Esophagus muscularis mucosa (tissue), 4 donors: ENCODE measurements at regions not wholly inside any gene's neighbourhood (a gene's known extent, or its start where the extent isn't known, plus 50 kb on each side); places are given as distances from the start of the nearest gene placed in this dataset.

Source experiments
- DNase-seq: peaks from one replicate; pipeline ENCODE4 v3.0.0-alpha.2; 2017; ENCODE audit errors: extremely low spot score
- H3K27ac ChIP-seq, 4 donors: fragments of 200-600 bp; sonication (generic); replicated peaks in 1 of 4; 1 replicate in 3 of 4; 2 replicates in 1 of 4; pipeline ENCODE4 v1.5.1; 2016 to 2019; ENCODE audit warnings: mild to moderate bottlenecking in 1 of 4
- H3K27me3 ChIP-seq, 4 donors: fragments of 200-600 bp; sonication (generic); one replicate each; pipeline versions ENCODE4 v1.5.1 to v1.6.0; 2016 to 2019
- H3K36me3 ChIP-seq, 4 donors: fragments of 200-600 bp; sonication (generic); one replicate each; pipeline ENCODE4 v1.5.1; 2016 to 2019
- H3K4me1 ChIP-seq, 4 donors: fragments of 200-600 bp; sonication (generic); one replicate each; pipeline ENCODE4 v1.5.1; 2016 to 2019
- H3K4me3 ChIP-seq, 4 donors: fragments of 200-600 bp; sonication (generic); 1 replicate in 2 of 4; 2 replicates in 2 of 4; pipeline ENCODE4 v1.5.1; 2016 to 2019; ENCODE audit warnings: mild to moderate bottlenecking in 4 of 4, moderate library complexity in 1 of 4
- H3K9me3 ChIP-seq, 4 donors: fragments of 200-600 bp; sonication (generic); 1 replicate in 3 of 4; 2 replicates in 1 of 4; pipeline ENCODE4 v1.5.1; 2016 to 2019
- CTCF ChIP-seq, 3 experiments: fragments of 200-600 bp in 2 of 3; fragments of 450-650 bp in 1 of 3; sonication (generic) in 2 of 3; IDR thresholded peaks; one replicate each; pipeline ENCODE4 v1.5.1; 2017 to 2019; ENCODE audit warnings: antibody characterized with exemption in 3 of 3, mild to moderate bottlenecking in 2 of 3, moderate library complexity in 1 of 3
- EP300 ChIP-seq: sonication (generic); formaldehyde crosslinking; IDR thresholded peaks from one replicate; pipeline ENCODE4 v1.6.1; 2017; ENCODE audit warnings: antibody characterized with exemption
- POLR2A ChIP-seq: fragments of 450-650 bp; IDR thresholded peaks from one replicate; pipeline ENCODE4 v1.6.1; 2017; ENCODE audit warnings: antibody characterized with exemption, moderate library complexity, mild to moderate bottlenecking, low read depth
- POLR2AphosphoS5 ChIP-seq, 2 donors: sonication (generic); formaldehyde crosslinking; IDR thresholded peaks; one replicate each; pipeline ENCODE4 v1.6.1; 2017; ENCODE audit warnings: antibody characterized with exemption in 2 of 2
- WGBS: methylation state at CpG from one replicate; pipeline ENCODE4 v1.1.5; 2018; 5-methylcytosine and 5-hydroxymethylcytosine counted together
- intact Hi-C: fragments of 100-400 bp; cut with DNase I; formaldehyde crosslinking; loops from one replicate; pipeline ENCODE4 v1.15.1; 2023

- DNase-seq, result no peak
- Histone ChIP-seq H3K4me3 (no peak overlapping the region), H3K36me3 (no peaks in the 10 kb centered on the region), H3K9me3 (no peaks in the 10 kb centered on the region), H3K27ac (no peak overlapping the region), H3K27me3 (no peaks in the 10 kb centered on the region), H3K4me1 (peaks cover 0 to 11% (median 7%) of the 10 kb centered on the region in 4 donors)
- intact Hi-C loops, result no loop called here
- WGBS, result 93% methylated on average over 1 of the region's 1 CpG
- TF ChIP-seq CTCF (IDR thresholded peaks at IDR 0.05) (no peak), EP300 (no peak), POLR2A (no peak), POLR2AphosphoS5 (IDR thresholded peaks at IDR 0.05) (no peak)
Observed at GRCh38 chr2:195590199-195590860, 66.7 kb upstream of the SLC39A10 start.

GRCh38 chr2:195587966-195588365, 69.1 kb upstream of the SLC39A10 start:
- no peaks in the 10 kb centered on the region for H3K27me3 ChIP-seq
- peaks cover 0 to 11% (median 7%) of the 10 kb centered on the region in 4 donors for H3K4me1 ChIP-seq
- TF ChIP-seq POLR2A, result no peak
- no peak for TF ChIP-seq EP300
- TF ChIP-seq POLR2AphosphoS5 (IDR thresholded peaks at IDR 0.05), result no peak
- no peak for TF ChIP-seq CTCF (IDR thresholded peaks at IDR 0.05)
- no peak overlapping the region for H3K4me3 ChIP-seq
- WGBS, result 87% methylated on average over 5 of the region's 5 CpGs
- H3K9me3 ChIP-seq, result no peaks in the 10 kb centered on the region
- no peaks in the 10 kb centered on the region for H3K36me3 ChIP-seq
- no peak for DNase-seq
- H3K27ac ChIP-seq, result no peak overlapping the region
- intact Hi-C loops, result no loop called here

GRCh38 chr2:195586062-195586714, 70.8 kb upstream of the SLC39A10 start:
- Histone ChIP-seq H3K4me3 (no peak overlapping the region), H3K4me1 (peaks cover 0 to 11% (median 7%) of the 10 kb centered on the region in 4 donors), H3K36me3 (no peaks in the 10 kb centered on the region), H3K27ac (no peak overlapping the region), H3K9me3 (no peaks in the 10 kb centered on the region), H3K27me3 (no peaks in the 10 kb centered on the region)
- no peak for DNase-seq
- intact Hi-C loops, result no loop called here
- no peak for TF ChIP-seq CTCF (IDR thresholded peaks at IDR 0.05)
- no peak for TF ChIP-seq POLR2A
- no peak for TF ChIP-seq EP300
- TF ChIP-seq POLR2AphosphoS5 (IDR thresholded peaks at IDR 0.05), result no peak
- WGBS, result 77% methylated on average over 1 of the region's 1 CpG

GRCh38 chr2:195582188-195582587, 74.8 kb upstream of the SLC39A10 start:
- no peak overlapping the region for H3K27ac ChIP-seq
- no peaks in the 10 kb centered on the region for H3K27me3 ChIP-seq
- no peaks in the 10 kb centered on the region for H3K9me3 ChIP-seq
- DNase-seq, result no peak
- no peak overlapping the region for H3K4me3 ChIP-seq
- intact Hi-C loops, result no loop called here
- no peaks in the 10 kb centered on the region for H3K36me3 ChIP-seq
- TF ChIP-seq EP300 (no peak), CTCF (IDR thresholded peaks at IDR 0.05) (no peak), POLR2AphosphoS5 (IDR thresholded peaks at IDR 0.05) (no peak)
- WGBS, result 93% methylated on average over 1 of the region's 1 CpG
- H3K4me1 ChIP-seq, result peaks cover 0 to 5% (median 2%) of the 10 kb centered on the region in 4 donors
